MM.1S (cell line): ENCODE measurements at regions not wholly inside any gene's neighbourhood (a gene's known extent, or its start where the extent isn't known, plus 50 kb on each side); places are given as distances from the start of the nearest gene placed in this dataset.

Experiments used
- DNase-seq: peaks from one replicate; pipeline ENCODE4 v3.0.0-alpha.2; 2015
- H2AFZ ChIP-seq: fragments of 300-600 bp; sonication (generic); 2 replicates; pipeline ENCODE4 v1.6.0; 2016; ENCODE audit warnings: antibody characterized with exemption, low read length
- H3F3A ChIP-seq: fragments of 300-600 bp; sonication (generic); 2 replicates; pipeline ENCODE4 v1.6.1; 2016; ENCODE audit warnings: mild to moderate bottlenecking, antibody characterized with exemption, low read length, moderate library complexity, mixed read lengths; ENCODE audit not compliant: insufficient read depth
- H3K27ac ChIP-seq: fragments of 300-600 bp; sonication (generic); 2 replicates; pipeline ENCODE4 v1.5.1; 2016; ENCODE audit warnings: mild to moderate bottlenecking, low read length
- H3K27me3 ChIP-seq: fragments of 300-600 bp; sonication (generic); replicated peaks from 2 replicates; pipeline ENCODE4 v1.6.0; 2016; ENCODE audit warnings: low read length; ENCODE audit not compliant: insufficient read depth
- H3K36me3 ChIP-seq: fragments of 300-600 bp; sonication (generic); replicated peaks from 2 replicates; pipeline ENCODE4 v1.6.1; 2016; ENCODE audit warnings: mild to moderate bottlenecking, low read length, mixed read lengths; ENCODE audit not compliant: insufficient read depth
- H3K4me1 ChIP-seq: fragments of 300-600 bp; sonication (generic); 2 replicates; pipeline ENCODE4 v1.6.1; 2016; ENCODE audit warnings: low read length, mixed read lengths
- H3K4me2 ChIP-seq: fragments of 300-600 bp; sonication (generic); 2 replicates; pipeline ENCODE4 v1.6.0; 2016; ENCODE audit warnings: low read depth, low read length
- H3K4me3 ChIP-seq: fragments of 300-600 bp; sonication (generic); 2 replicates; pipeline ENCODE4 v1.5.1; 2016; ENCODE audit warnings: low read length, mixed read lengths
- H3K79me2 ChIP-seq: fragments of 300-600 bp; sonication (generic); 2 replicates; pipeline ENCODE4 v1.6.1; 2016; ENCODE audit warnings: mixed run types, low read length, mixed read lengths
- H3K9ac ChIP-seq: fragments of 300-600 bp; sonication (generic); 2 replicates; pipeline ENCODE4 v1.6.1; 2016; ENCODE audit warnings: low read length, mixed read lengths
- H3K9me2 ChIP-seq: fragments of 300-600 bp; sonication (generic); replicated peaks from 2 replicates; pipeline ENCODE4 v1.6.1; 2016; ENCODE audit warnings: mild to moderate bottlenecking, low read length, mixed read lengths; ENCODE audit not compliant: insufficient read depth
- H3K9me3 ChIP-seq: fragments of 300-600 bp; sonication (generic); replicated peaks from 2 replicates; pipeline ENCODE4 v1.6.1; 2016; ENCODE audit warnings: mild to moderate bottlenecking, low read length, mixed read lengths; ENCODE audit not compliant: insufficient read depth
- H4K20me1 ChIP-seq: fragments of 300-600 bp; sonication (generic); 2 replicates; pipeline ENCODE4 v1.6.1; 2016; ENCODE audit warnings: mild to moderate bottlenecking, low read length, moderate library complexity, mixed read lengths; ENCODE audit not compliant: insufficient read depth
- CTCF ChIP-seq: fragments of 300-600 bp; sonication (generic); IDR thresholded peaks from 2 replicates; pipeline ENCODE4 v1.5.1; 2016; ENCODE audit warnings: antibody characterized with exemption, low read length, mixed read lengths
- EZH2 ChIP-seq: fragments of 300-600 bp; sonication (generic); optimal IDR thresholded peaks from 2 replicates; pipeline ENCODE3; 2017; ENCODE audit warnings: low read depth, mild to moderate bottlenecking, antibody characterized with exemption, low read length, mixed read lengths
- EZH2phosphoT487 ChIP-seq: fragments of 300-600 bp; sonication (generic); IDR thresholded peaks from 2 replicates; pipeline ENCODE4 v1.6.1; 2018; ENCODE audit warnings: antibody characterized with exemption, low read length

GRCh38 chr9:126147186-126147935, 179.3 kb upstream of the MVB12B start:
- H3K4me1 ChIP-seq = no peaks in the 10 kb centered on the region
- no peaks in the 10 kb centered on the region for H3F3A ChIP-seq
- no peak overlapping the region for H2AFZ ChIP-seq
- H3K9me3 ChIP-seq = no peaks in the 10 kb centered on the region
- no peak overlapping the region for H3K9ac ChIP-seq
- no peak for DNase-seq
- no peaks in the 10 kb centered on the region for H3K79me2 ChIP-seq
- TF ChIP-seq EZH2phosphoT487 = no peak
- no peak for TF ChIP-seq EZH2
- TF ChIP-seq CTCF = no peak
- H3K9me2 ChIP-seq = no peaks in the 10 kb centered on the region
- H4K20me1 ChIP-seq = no peaks in the 10 kb centered on the region
- no peaks in the 10 kb centered on the region for H3K36me3 ChIP-seq
- no peak overlapping the region for H3K27ac ChIP-seq
- no peak overlapping the region for H3K4me3 ChIP-seq
- peaks cover 4% of the 10 kb centered on the region; the same call in 1 of the 2 replicates for H3K27me3 ChIP-seq
- no peak overlapping the region for H3K4me2 ChIP-seq

- no peaks in the 10 kb centered on the region for H4K20me1 ChIP-seq
- H3K79me2 ChIP-seq = no peaks in the 10 kb centered on the region
- TF ChIP-seq EZH2phosphoT487 = no peak
- TF ChIP-seq EZH2 = no peak
- no peak for TF ChIP-seq CTCF
- no peak for DNase-seq
- no peak overlapping the region for H2AFZ ChIP-seq
- H3K9ac ChIP-seq = no peak overlapping the region
- H3K9me3 ChIP-seq = no peaks in the 10 kb centered on the region
- no peaks in the 10 kb centered on the region for H3F3A ChIP-seq
- H3K4me2 ChIP-seq = no peak overlapping the region
- no peaks in the 10 kb centered on the region for H3K36me3 ChIP-seq
- peaks cover 9% of the 10 kb centered on the region; the same call in 1 of the 2 replicates for H3K27me3 ChIP-seq
- no peak overlapping the region for H3K27ac ChIP-seq
- H3K9me2 ChIP-seq = no peaks in the 10 kb centered on the region
- H3K4me1 ChIP-seq = no peaks in the 10 kb centered on the region
- H3K4me3 ChIP-seq = no peak overlapping the region
These were observed 178.4 kb upstream of the MVB12B start for GRCh38 chr9:126147936-126148870.

- H3K27me3 ChIP-seq = peaks cover 9% of the 10 kb centered on the region; the same call in 1 of the 2 replicates
- TF ChIP-seq EZH2 = no peak
- no peak for TF ChIP-seq EZH2phosphoT487
- TF ChIP-seq CTCF = no peak
- H3K4me1 ChIP-seq = no peaks in the 10 kb centered on the region
- no peaks in the 10 kb centered on the region for H3K9me3 ChIP-seq
- no peaks in the 10 kb centered on the region for H3K79me2 ChIP-seq
- H3K9me2 ChIP-seq = no peaks in the 10 kb centered on the region
- H2AFZ ChIP-seq = no peak overlapping the region
- H4K20me1 ChIP-seq = no peaks in the 10 kb centered on the region
- H3K4me2 ChIP-seq = no peak overlapping the region
- H3K9ac ChIP-seq = no peak overlapping the region
- H3K4me3 ChIP-seq = no peak overlapping the region
- H3K36me3 ChIP-seq = no peaks in the 10 kb centered on the region
- H3K27ac ChIP-seq = no peak overlapping the region
- no peak for DNase-seq
- H3F3A ChIP-seq = no peaks in the 10 kb centered on the region
These were observed 177.6 kb upstream of the MVB12B start for GRCh38 chr9:126148994-126149393.
